ENCODE measurements at regions not wholly inside any gene's neighbourhood (a gene's known extent, or its start where the extent isn't known, plus 50 kb on each side); places are given as distances from the start of the nearest gene placed in this dataset.

GRCh38 chr21:28083350-28083749, 909.3 kb downstream of the LTN1 start:
- TF ChIP-seq MAX (IDR thresholded peaks at IDR 0.05) (no peak), REST (IDR thresholded peaks at IDR 0.05; ENCODE audit: low read depth) (no peak), YY1 (IDR thresholded peaks at IDR 0.05; ENCODE audit: low read depth) (no peak), TEAD4 (IDR thresholded peaks at IDR 0.05) (no peak), CEBPB (IDR thresholded peaks at IDR 0.05) (no peak), TAF1 (IDR thresholded peaks at IDR 0.05; ENCODE audit: low read depth) (no peak), NFIC (IDR thresholded peaks at IDR 0.05) (no peak), FOXM1 (IDR thresholded peaks at IDR 0.05; ENCODE audit: borderline replicate concordance, low read depth) (no peak), USF1 (IDR thresholded peaks at IDR 0.05) (no peak), EGR1 (IDR thresholded peaks at IDR 0.05) (no peak), CREB1 (IDR thresholded peaks at IDR 0.05; ENCODE audit: low read depth) (no peak), RAD21 (IDR thresholded peaks at IDR 0.05; ENCODE audit: low read depth) (no peak), EP300 (IDR thresholded peaks at IDR 0.05; ENCODE audit: borderline replicate concordance) (no peak), ZBTB7A (IDR thresholded peaks at IDR 0.05; ENCODE audit: low read depth) (no peak)

All from Ishikawa (cell line).